NT2/D1 (cell line): ENCODE measurements at regions not wholly inside any gene's neighbourhood (a gene's known extent, or its start where the extent isn't known, plus 50 kb on each side); places are given as distances from the start of the nearest gene placed in this dataset.

ENCODE experiments used
- DNase-seq: peaks from one replicate; pipeline ENCODE4 v3.0.0-alpha.2; 2011; ENCODE audit warnings: low read depth, low spot score
- H3K27me3 ChIP-seq: 2 replicates; pipeline ENCODE4 v1.6.0; 2011; ENCODE audit warnings: mild to moderate bottlenecking; ENCODE audit not compliant: insufficient read length, insufficient read depth
- H3K36me3 ChIP-seq: 2 replicates; pipeline ENCODE4 v1.6.1; 2011; ENCODE audit warnings: mild to moderate bottlenecking, low read length, mixed read lengths; ENCODE audit not compliant: insufficient read depth, insufficient read length
- H3K4me1 ChIP-seq: 2 replicates; pipeline ENCODE4 v1.5.1; 2011; ENCODE audit not compliant: insufficient read depth, insufficient read length
- H3K4me3 ChIP-seq: 2 replicates; pipeline ENCODE4 v1.5.1; 2011; ENCODE audit warnings: low read depth; ENCODE audit not compliant: insufficient read length
- H3K9ac ChIP-seq: 2 replicates; pipeline ENCODE4 v1.6.0; 2011; ENCODE audit warnings: low read depth; ENCODE audit not compliant: insufficient read length
- H3K9me3 ChIP-seq: 2 replicates; pipeline ENCODE4 v1.5.1; 2011; ENCODE audit warnings: mild to moderate bottlenecking, low read length; ENCODE audit not compliant: insufficient read depth
- SUZ12 ChIP-seq: IDR thresholded peaks from 2 replicates; pipeline ENCODE4 v1.6.1; 2011; ENCODE audit not compliant: insufficient read length, insufficient read depth; ENCODE audit errors: extremely low read depth
- YY1 ChIP-seq: IDR thresholded peaks from 2 replicates; pipeline ENCODE4 v1.6.1; 2011; ENCODE audit not compliant: insufficient read length, insufficient read depth
- ZNF274 ChIP-seq: IDR thresholded peaks from 2 replicates; pipeline ENCODE4 v1.6.1; 2011; ENCODE audit warnings: mild to moderate bottlenecking, low read depth, low read length

- no peak for DNase-seq
Measured at GRCh38 chr7:115267503-115267902, 345.6 kb downstream of the MDFIC start.

GRCh38 chr7:115260381-115260780 is 338.5 kb downstream of the MDFIC start:
- Histone ChIP-seq H3K27me3 (no peaks in the 10 kb centered on the region), H3K4me1 (no peaks in the 10 kb centered on the region), H3K4me3 (no peak overlapping the region), H3K36me3 (no peaks in the 10 kb centered on the region), H3K9me3 (no peaks in the 10 kb centered on the region), H3K9ac (no peak overlapping the region)
- no peak for DNase-seq
- TF ChIP-seq ZNF274: no peak
- TF ChIP-seq SUZ12: no peak
- no peak for TF ChIP-seq YY1

More at GRCh38 chr7:115267503-115267902, 345.6 kb downstream of the MDFIC start:
- no peaks in the 10 kb centered on the region for H3K27me3 ChIP-seq
- H3K4me3 ChIP-seq: no peak overlapping the region
- H3K4me1 ChIP-seq: no peaks in the 10 kb centered on the region
- no peak overlapping the region for H3K9ac ChIP-seq
- TF ChIP-seq YY1 (no peak), SUZ12 (no peak), ZNF274 (no peak)
- H3K36me3 ChIP-seq: no peaks in the 10 kb centered on the region
- H3K9me3 ChIP-seq: no peaks in the 10 kb centered on the region

- Histone ChIP-seq H3K36me3 (no peaks in the 10 kb centered on the region), H3K4me1 (no peaks in the 10 kb centered on the region), H3K9me3 (no peaks in the 10 kb centered on the region), H3K27me3 (no peaks in the 10 kb centered on the region), H3K4me3 (no peak overlapping the region), H3K9ac (no peak overlapping the region)
- DNase-seq: no peak
- no peak for TF ChIP-seq ZNF274
- no peak for TF ChIP-seq YY1
- no peak for TF ChIP-seq SUZ12
Measured at GRCh38 chr7:115252461-115252860, 330.6 kb downstream of the MDFIC start.

- TF ChIP-seq ZNF274 (no peak), SUZ12 (no peak), YY1 (no peak)
- no peaks in the 10 kb centered on the region; the same call in 1 of the 2 replicates for H3K9me3 ChIP-seq
- H3K36me3 ChIP-seq: no peaks in the 10 kb centered on the region
- no peak overlapping the region for H3K9ac ChIP-seq
- no peak for DNase-seq
- H3K4me3 ChIP-seq: no peak overlapping the region
- H3K27me3 ChIP-seq: no peaks in the 10 kb centered on the region
- no peaks in the 10 kb centered on the region for H3K4me1 ChIP-seq
Measured at GRCh38 chr7:115249080-115249479, 327.2 kb downstream of the MDFIC start.

- no peaks in the 10 kb centered on the region for H3K36me3 ChIP-seq
- H3K27me3 ChIP-seq: no peaks in the 10 kb centered on the region
- TF ChIP-seq SUZ12: no peak
- TF ChIP-seq ZNF274: no peak
- TF ChIP-seq YY1: no peak
- no peaks in the 10 kb centered on the region for H3K4me1 ChIP-seq
- H3K9me3 ChIP-seq: peaks cover 7% of the 10 kb centered on the region; the same call in 1 of the 2 replicates
- H3K4me3 ChIP-seq: no peak overlapping the region
- H3K9ac ChIP-seq: no peak overlapping the region
- no peak for DNase-seq
Measured at GRCh38 chr7:115241151-115241550, 319.3 kb downstream of the MDFIC start.

- H3K4me1 ChIP-seq: no peaks in the 10 kb centered on the region
- no peaks in the 10 kb centered on the region for H3K36me3 ChIP-seq
- no peak for TF ChIP-seq ZNF274
- TF ChIP-seq YY1: no peak
- TF ChIP-seq SUZ12: no peak
- no peak overlapping the region for H3K9ac ChIP-seq
- no peaks in the 10 kb centered on the region for H3K27me3 ChIP-seq
- peaks cover 16% of the 10 kb centered on the region; the same call in 1 of the 2 replicates for H3K9me3 ChIP-seq
- no peak for DNase-seq
- no peak overlapping the region for H3K4me3 ChIP-seq
Measured at GRCh38 chr7:115240242-115240641, 318.3 kb downstream of the MDFIC start.

GRCh38 chr7:115235075-115235474 is 313.2 kb downstream of the MDFIC start:
- no peaks in the 10 kb centered on the region for H3K4me1 ChIP-seq
- TF ChIP-seq ZNF274 (no peak), YY1 (no peak), SUZ12 (no peak)

GRCh38 chr7:115233809-115234208 is 311.9 kb downstream of the MDFIC start:
- Histone ChIP-seq H3K4me3 (no peak overlapping the region), H3K9ac (no peak overlapping the region), H3K4me1 (no peaks in the 10 kb centered on the region), H3K9me3 (peaks cover 10% of the 10 kb centered on the region; the same call in 1 of the 2 replicates), H3K36me3 (no peaks in the 10 kb centered on the region), H3K27me3 (peaks cover 12% of the 10 kb centered on the region)
- no peak for TF ChIP-seq SUZ12
- no peak for TF ChIP-seq ZNF274
- TF ChIP-seq YY1: no peak
- no peak for DNase-seq

More at GRCh38 chr7:115235075-115235474, 313.2 kb downstream of the MDFIC start:
- Histone ChIP-seq H3K4me3 (no peak overlapping the region), H3K9me3 (peaks cover 10% of the 10 kb centered on the region; the same call in 1 of the 2 replicates), H3K9ac (no peak overlapping the region), H3K36me3 (no peaks in the 10 kb centered on the region), H3K27me3 (peaks cover 2% of the 10 kb centered on the region)
- no peak for DNase-seq
